ENCODE measurements at regions not wholly inside any gene's neighbourhood (a gene's known extent, or its start where the extent isn't known, plus 50 kb on each side); places are given as distances from the start of the nearest gene placed in this dataset.

DNA sequence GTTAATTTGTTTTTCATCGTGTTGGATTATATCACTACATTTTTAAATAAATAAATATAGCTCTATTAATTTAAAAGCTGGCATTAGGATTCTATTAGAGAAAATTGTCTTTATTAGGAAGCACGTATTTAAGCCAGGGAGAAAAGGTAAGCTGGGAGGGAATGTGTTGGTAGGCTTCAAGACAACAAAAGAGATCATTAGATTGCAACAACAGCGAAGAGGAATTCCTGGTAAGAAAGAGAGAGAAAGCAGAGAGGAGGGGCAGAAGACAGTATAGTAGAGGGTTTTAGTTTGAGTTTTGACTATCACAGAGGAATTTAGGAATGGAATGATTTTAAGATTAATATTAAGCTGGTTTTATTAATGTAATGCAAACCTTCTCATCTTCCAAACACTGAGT is 613.6 kb upstream of the USP15 start:
- DNase-seq (ENCODE audit: extremely low spot score, unreplicated experiment) = no peak
- H3K27ac Mint-ChIP-seq = no peak overlapping the region
- no peak overlapping the region for H3K4me3 Mint-ChIP-seq
- no peaks in the 10 kb centered on the region for H3K9me3 Mint-ChIP-seq
- no peaks in the 10 kb centered on the region for H3K4me1 Mint-ChIP-seq (ENCODE audit: unreplicated experiment)
- H3K36me3 Mint-ChIP-seq = no peaks in the 10 kb centered on the region
- TF ChIP-seq, protein P1, sequence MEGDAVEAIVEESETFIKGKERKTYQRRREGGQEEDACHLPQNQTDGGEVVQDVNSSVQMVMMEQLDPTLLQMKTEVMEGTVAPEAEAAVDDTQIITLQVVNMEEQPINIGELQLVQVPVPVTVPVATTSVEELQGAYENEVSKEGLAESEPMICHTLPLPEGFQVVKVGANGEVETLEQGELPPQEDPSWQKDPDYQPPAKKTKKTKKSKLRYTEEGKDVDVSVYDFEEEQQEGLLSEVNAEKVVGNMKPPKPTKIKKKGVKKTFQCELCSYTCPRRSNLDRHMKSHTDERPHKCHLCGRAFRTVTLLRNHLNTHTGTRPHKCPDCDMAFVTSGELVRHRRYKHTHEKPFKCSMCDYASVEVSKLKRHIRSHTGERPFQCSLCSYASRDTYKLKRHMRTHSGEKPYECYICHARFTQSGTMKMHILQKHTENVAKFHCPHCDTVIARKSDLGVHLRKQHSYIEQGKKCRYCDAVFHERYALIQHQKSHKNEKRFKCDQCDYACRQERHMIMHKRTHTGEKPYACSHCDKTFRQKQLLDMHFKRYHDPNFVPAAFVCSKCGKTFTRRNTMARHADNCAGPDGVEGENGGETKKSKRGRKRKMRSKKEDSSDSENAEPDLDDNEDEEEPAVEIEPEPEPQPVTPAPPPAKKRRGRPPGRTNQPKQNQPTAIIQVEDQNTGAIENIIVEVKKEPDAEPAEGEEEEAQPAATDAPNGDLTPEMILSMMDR (conservative IDR thresholded peaks at IDR 0.05) = no peak
- H3K27me3 Mint-ChIP-seq = no peaks in the 10 kb centered on the region

DNA sequence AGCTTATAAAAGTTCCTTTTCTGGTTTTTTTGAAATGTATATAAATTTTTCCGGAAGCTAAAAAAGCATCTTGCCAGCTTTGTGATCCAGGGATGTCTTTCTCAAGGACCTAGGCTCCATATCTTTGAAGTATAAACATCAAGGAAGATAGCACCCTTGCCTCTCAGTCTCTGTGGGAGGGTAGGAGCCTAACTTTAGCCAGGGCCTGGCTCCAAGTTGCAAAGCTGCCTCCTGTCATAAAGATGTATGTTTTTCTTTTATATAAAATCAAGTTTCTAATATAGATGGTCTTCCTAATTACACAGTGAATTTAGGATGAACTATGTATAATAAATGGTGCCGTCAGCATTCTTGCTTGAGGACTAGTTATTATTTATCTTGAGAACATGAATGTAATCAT is 612.6 kb upstream of the USP15 start:
- H3K4me3 Mint-ChIP-seq = no peak overlapping the region
- no peaks in the 10 kb centered on the region for H3K36me3 Mint-ChIP-seq
- H3K4me1 Mint-ChIP-seq (ENCODE audit: unreplicated experiment) = no peaks in the 10 kb centered on the region
- no peaks in the 10 kb centered on the region for H3K27me3 Mint-ChIP-seq
- TF ChIP-seq, protein P1 (conservative IDR thresholded peaks at IDR 0.05) = no peak
- no peak for DNase-seq (ENCODE audit: extremely low spot score, unreplicated experiment)
- no peak overlapping the region for H3K27ac Mint-ChIP-seq
- no peaks in the 10 kb centered on the region for H3K9me3 Mint-ChIP-seq

DNA sequence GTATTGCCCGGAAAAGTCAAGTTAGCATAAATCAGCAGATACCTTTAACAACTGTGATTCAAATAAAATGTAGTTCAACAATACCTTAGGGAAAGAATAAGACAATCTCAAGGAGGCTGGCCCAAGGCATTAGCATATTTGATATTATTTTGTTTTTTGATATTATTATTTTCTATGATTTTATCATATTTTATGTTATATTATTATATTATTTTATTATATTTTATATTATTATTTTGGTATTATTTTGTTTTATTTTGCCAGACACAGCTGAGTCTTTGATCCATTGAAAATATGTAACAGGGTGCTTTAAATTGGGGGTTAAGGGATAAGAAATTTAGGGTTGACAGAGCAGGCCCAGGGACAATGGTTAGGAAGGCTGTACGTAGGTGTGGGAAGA is 607.9 kb upstream of the USP15 start:
- no peak for DNase-seq (ENCODE audit: extremely low spot score, unreplicated experiment)
- Mint-ChIP-seq H3K36me3 (no peaks in the 10 kb centered on the region), H3K4me3 (no peak overlapping the region), H3K27me3 (no peaks in the 10 kb centered on the region), H3K4me1 (ENCODE audit: unreplicated experiment) (no peaks in the 10 kb centered on the region), H3K9me3 (no peaks in the 10 kb centered on the region), H3K27ac (no peak overlapping the region)
- TF ChIP-seq, protein P1 (conservative IDR thresholded peaks at IDR 0.05) = no peak

DNA sequence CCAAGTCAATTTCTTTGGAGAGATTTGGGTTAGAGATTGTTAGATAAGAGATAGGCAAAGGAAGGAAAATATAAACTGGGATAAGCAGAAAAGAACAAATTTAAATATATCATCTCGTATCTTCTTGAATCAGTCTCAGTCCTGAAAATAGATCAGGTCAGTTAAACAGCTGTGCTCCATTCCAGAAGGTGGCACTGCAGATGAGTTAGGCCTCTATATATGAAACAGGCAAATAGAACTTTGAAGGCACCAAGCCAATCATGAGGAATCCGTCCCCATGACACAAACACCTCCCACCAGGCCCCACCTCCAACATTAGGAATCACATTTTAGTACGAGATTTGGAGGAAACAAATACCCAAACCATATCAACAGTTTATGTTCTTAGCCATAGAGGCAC is 605.5 kb upstream of the USP15 start:
- Mint-ChIP-seq H3K4me1 (ENCODE audit: unreplicated experiment) (no peaks in the 10 kb centered on the region), H3K9me3 (no peaks in the 10 kb centered on the region), H3K4me3 (no peak overlapping the region), H3K36me3 (no peaks in the 10 kb centered on the region), H3K27ac (no peak overlapping the region), H3K27me3 (no peaks in the 10 kb centered on the region)
- TF ChIP-seq, protein P1 (conservative IDR thresholded peaks at IDR 0.05) = peak; percentile 42
- no peak for DNase-seq (ENCODE audit: extremely low spot score, unreplicated experiment)

DNA sequence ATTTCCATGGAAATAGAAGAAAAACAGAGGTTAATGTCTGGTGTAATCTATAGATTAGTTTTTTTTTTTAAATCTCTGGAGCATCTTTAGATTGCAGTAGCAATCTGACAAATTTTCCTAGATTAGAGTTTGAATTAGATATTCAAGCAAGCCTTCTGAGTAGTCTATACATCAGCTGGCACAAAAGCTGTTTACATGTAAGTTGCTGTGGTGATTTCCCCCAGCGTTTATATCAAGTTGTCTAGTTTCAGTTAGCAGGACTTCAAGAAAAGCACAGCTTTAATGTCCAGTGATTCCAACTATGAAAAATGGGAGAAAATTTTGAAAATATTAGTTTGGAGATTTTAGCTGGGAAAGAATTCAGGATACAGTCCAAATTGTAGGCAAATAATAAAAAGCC is 605.0 kb upstream of the USP15 start:
- Mint-ChIP-seq H3K36me3 (no peaks in the 10 kb centered on the region), H3K27me3 (no peaks in the 10 kb centered on the region), H3K4me1 (ENCODE audit: unreplicated experiment) (no peaks in the 10 kb centered on the region), H3K27ac (no peak overlapping the region), H3K9me3 (no peaks in the 10 kb centered on the region), H3K4me3 (no peak overlapping the region)
- TF ChIP-seq, protein P1 (conservative IDR thresholded peaks at IDR 0.05) = no peak
- DNase-seq (ENCODE audit: extremely low spot score, unreplicated experiment) = no peak

DNA sequence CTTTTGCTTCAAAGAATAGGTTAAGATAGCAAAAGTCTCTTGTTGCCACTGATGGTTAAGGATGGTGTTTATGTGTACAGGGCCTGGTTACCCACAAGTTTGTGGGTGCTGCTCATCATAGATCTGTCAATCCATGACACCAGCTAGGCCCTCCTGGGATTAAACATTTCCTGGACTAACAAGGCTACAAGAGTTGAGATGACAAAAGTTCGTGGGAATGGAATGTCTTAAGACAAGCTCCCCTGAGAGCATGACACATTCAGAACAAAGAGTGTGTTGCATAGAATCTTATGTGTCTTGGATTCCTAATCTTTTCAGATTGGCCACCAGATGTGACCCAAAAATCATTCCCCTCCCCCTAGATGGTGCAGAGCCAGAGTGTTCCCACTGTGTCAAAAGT is 592.5 kb upstream of the USP15 start:
- H3K27ac Mint-ChIP-seq = no peak overlapping the region
- H3K4me3 Mint-ChIP-seq = no peak overlapping the region
- no peak for DNase-seq (ENCODE audit: extremely low spot score, unreplicated experiment)
- H3K27me3 Mint-ChIP-seq = no peaks in the 10 kb centered on the region
- H3K4me1 Mint-ChIP-seq (ENCODE audit: unreplicated experiment) = no peaks in the 10 kb centered on the region
- no peaks in the 10 kb centered on the region for H3K36me3 Mint-ChIP-seq
- peaks cover 8% of the 10 kb centered on the region for H3K9me3 Mint-ChIP-seq
- TF ChIP-seq, protein P1 (conservative IDR thresholded peaks at IDR 0.05) = no peak
